GM12878 (cell line): ENCODE measurements at regions not wholly inside any gene's neighbourhood (a gene's known extent, or its start where the extent isn't known, plus 50 kb on each side); places are given as distances from the start of the nearest gene placed in this dataset.

ENCODE experiments used
- CEBPB ChIP-seq, 2 experiments: fragments of 150-350 bp in 1 of 2; IDR thresholded peaks; 2 replicates each; pipeline ENCODE4 v1.6.1; 2012 to 2014; ENCODE audit warnings: low read depth in 2 of 2, low read length in 2 of 2, borderline replicate concordance in 1 of 2, inconsistent platforms in 1 of 2
- CHD1 ChIP-seq: IDR thresholded peaks from 2 replicates; pipeline ENCODE4 v1.6.1; 2012; ENCODE audit warnings: low read depth, low read length, improper control_type of control experiment
- CREM ChIP-seq: IDR thresholded peaks from 2 replicates; pipeline ENCODE4 v1.6.1; 2014; ENCODE audit warnings: antibody characterized with exemption, low read depth
- EP300 ChIP-seq, 2 experiments: fragments of 150-350 bp in 1 of 2; IDR thresholded peaks; 2 replicates each; pipeline ENCODE4 v1.6.1; 2011 to 2012; ENCODE audit warnings: low read depth in 2 of 2, low read length in 2 of 2, borderline replicate concordance in 1 of 2, improper control_type of control experiment in 1 of 2, inconsistent platforms in 1 of 2; ENCODE audit not compliant: control insufficient read depth in 1 of 2
- GABPA ChIP-seq: IDR thresholded peaks from 2 replicates; pipeline ENCODE4 v1.6.1; 2014; ENCODE audit warnings: antibody characterized with exemption, low read depth, mild to moderate bottlenecking, inconsistent platforms
- MTA3 ChIP-seq: IDR thresholded peaks from 2 replicates; pipeline ENCODE4 v1.6.1; 2012; ENCODE audit warnings: low read length, inconsistent platforms, borderline replicate concordance
- MXI1 ChIP-seq: fragments of 150-350 bp; IDR thresholded peaks from 2 replicates; pipeline ENCODE4 v1.6.1; 2011; ENCODE audit warnings: low read depth, mild to moderate bottlenecking, inconsistent platforms, low read length, improper control_type of control experiment
- POLR2A ChIP-seq: IDR thresholded peaks from 2 replicates; pipeline ENCODE4 v1.6.1; 2011; ENCODE audit warnings: low read depth, mild to moderate bottlenecking, low read length
- POLR2AphosphoS2 ChIP-seq: IDR thresholded peaks from 2 replicates; pipeline ENCODE4 v1.6.1; 2011; ENCODE audit warnings: low read depth, mild to moderate bottlenecking, low read length, improper control_type of control experiment, moderate library complexity
- SRF ChIP-seq, 2 experiments: IDR thresholded peaks; 2 replicates each; pipeline ENCODE4 v1.6.1; 2011; ENCODE audit warnings: low read depth in 2 of 2, low read length in 2 of 2, mild to moderate bottlenecking in 1 of 2, moderate library complexity in 1 of 2
- TF ChIP-seq, protein P1 (sequence below), 3 experiments: IDR thresholded peaks in 2 of 3; conservative IDR thresholded peaks in 1 of 3; 2 replicates each; pipeline ENCODE4 v1.5.1; 2011; ENCODE audit warnings: low read depth in 3 of 3, low read length in 3 of 3, mild to moderate bottlenecking in 3 of 3, control low read depth in 2 of 3, moderate library complexity in 2 of 3, inconsistent platforms in 1 of 3, mixed read lengths in 1 of 3; ENCODE audit not compliant: control insufficient read depth in 2 of 3, insufficient read depth in 1 of 3; ENCODE audit errors: extremely low read depth in 1 of 3
- TF ChIP-seq, protein P2 (sequence below): fragments of 450-650 bp; IDR thresholded peaks from 2 replicates; pipeline ENCODE4 v1.6.1; 2017; ENCODE audit warnings: mild to moderate bottlenecking, moderate library complexity
- TF ChIP-seq, protein P3 (sequence below): IDR thresholded peaks from 2 replicates; pipeline ENCODE4 v1.6.1; 2012; ENCODE audit warnings: improper control_type of control experiment, low read depth, low read length; ENCODE audit not compliant: insufficient replicate concordance
- TF ChIP-seq, protein P4 (sequence below): IDR thresholded peaks from 2 replicates; pipeline ENCODE4 v1.6.1; 2012; ENCODE audit warnings: low read depth, low read length, improper control_type of control experiment

DNA sequence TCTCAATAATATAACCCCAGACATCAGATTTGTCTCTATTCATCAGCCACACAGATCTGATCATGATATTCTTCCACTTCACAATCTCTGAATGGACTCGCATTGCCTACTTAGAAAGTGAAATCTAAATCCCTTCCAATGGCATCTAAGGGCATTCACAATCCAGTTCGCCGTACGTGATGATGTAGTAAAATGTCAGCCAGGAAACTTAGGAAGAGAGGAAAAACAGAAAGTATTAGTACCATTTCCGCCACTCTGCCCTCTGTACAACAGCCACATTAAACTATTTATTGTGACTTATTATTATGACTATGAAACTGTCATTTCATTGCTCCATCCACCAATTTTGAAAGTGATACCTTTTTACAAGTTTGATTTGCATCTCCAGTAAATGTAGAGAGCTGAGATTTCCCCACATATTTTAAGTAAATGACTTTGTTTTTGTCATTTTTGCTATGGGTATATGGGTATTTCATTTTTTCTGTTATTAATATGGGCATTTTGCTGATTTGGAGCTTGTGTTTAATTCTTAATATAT lies 69.4 kb upstream of the SMIM36 start:
- TF ChIP-seq, protein P1, sequence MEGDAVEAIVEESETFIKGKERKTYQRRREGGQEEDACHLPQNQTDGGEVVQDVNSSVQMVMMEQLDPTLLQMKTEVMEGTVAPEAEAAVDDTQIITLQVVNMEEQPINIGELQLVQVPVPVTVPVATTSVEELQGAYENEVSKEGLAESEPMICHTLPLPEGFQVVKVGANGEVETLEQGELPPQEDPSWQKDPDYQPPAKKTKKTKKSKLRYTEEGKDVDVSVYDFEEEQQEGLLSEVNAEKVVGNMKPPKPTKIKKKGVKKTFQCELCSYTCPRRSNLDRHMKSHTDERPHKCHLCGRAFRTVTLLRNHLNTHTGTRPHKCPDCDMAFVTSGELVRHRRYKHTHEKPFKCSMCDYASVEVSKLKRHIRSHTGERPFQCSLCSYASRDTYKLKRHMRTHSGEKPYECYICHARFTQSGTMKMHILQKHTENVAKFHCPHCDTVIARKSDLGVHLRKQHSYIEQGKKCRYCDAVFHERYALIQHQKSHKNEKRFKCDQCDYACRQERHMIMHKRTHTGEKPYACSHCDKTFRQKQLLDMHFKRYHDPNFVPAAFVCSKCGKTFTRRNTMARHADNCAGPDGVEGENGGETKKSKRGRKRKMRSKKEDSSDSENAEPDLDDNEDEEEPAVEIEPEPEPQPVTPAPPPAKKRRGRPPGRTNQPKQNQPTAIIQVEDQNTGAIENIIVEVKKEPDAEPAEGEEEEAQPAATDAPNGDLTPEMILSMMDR (IDR thresholded peaks at IDR 0.05 in 2 of 3, conservative IDR thresholded peaks at IDR 0.05 in 1 of 3; ENCODE audit: control insufficient read depth in 2 of 3, extremely low read depth in 1 of 3, insufficient read depth in 1 of 3, low read depth in 3 of 3, low read length in 3 of 3), result no peak
- TF ChIP-seq CREM (no peak), MXI1 (no peak), CEBPB (IDR thresholded peaks at IDR 0.05; ENCODE audit: borderline replicate concordance in 1 of 2, low read depth in 2 of 2, low read length in 2 of 2) (no peak), POLR2AphosphoS2 (no peak), EP300 (IDR thresholded peaks at IDR 0.05; ENCODE audit: borderline replicate concordance in 1 of 2, control insufficient read depth in 1 of 2, low read depth in 2 of 2, low read length in 2 of 2) (no peak), CHD1 (no peak), GABPA (no peak), SRF (IDR thresholded peaks at IDR 0.05; ENCODE audit: low read depth in 2 of 2, low read length in 2 of 2) (no peak), POLR2A (no peak), MTA3 (no peak)
- TF ChIP-seq, protein P2, sequence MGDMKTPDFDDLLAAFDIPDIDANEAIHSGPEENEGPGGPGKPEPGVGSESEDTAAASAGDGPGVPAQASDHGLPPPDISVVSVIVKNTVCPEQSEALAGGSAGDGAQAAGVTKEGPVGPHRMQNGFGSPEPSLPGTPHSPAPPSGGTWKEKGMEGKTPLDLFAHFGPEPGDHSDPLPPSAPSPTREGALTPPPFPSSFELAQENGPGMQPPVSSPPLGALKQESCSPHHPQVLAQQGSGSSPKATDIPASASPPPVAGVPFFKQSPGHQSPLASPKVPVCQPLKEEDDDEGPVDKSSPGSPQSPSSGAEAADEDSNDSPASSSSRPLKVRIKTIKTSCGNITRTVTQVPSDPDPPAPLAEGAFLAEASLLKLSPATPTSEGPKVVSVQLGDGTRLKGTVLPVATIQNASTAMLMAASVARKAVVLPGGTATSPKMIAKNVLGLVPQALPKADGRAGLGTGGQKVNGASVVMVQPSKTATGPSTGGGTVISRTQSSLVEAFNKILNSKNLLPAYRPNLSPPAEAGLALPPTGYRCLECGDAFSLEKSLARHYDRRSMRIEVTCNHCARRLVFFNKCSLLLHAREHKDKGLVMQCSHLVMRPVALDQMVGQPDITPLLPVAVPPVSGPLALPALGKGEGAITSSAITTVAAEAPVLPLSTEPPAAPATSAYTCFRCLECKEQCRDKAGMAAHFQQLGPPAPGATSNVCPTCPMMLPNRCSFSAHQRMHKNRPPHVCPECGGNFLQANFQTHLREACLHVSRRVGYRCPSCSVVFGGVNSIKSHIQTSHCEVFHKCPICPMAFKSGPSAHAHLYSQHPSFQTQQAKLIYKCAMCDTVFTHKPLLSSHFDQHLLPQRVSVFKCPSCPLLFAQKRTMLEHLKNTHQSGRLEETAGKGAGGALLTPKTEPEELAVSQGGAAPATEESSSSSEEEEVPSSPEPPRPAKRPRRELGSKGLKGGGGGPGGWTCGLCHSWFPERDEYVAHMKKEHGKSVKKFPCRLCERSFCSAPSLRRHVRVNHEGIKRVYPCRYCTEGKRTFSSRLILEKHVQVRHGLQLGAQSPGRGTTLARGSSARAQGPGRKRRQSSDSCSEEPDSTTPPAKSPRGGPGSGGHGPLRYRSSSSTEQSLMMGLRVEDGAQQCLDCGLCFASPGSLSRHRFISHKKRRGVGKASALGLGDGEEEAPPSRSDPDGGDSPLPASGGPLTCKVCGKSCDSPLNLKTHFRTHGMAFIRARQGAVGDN, result no peak
- TF ChIP-seq, protein P3, sequence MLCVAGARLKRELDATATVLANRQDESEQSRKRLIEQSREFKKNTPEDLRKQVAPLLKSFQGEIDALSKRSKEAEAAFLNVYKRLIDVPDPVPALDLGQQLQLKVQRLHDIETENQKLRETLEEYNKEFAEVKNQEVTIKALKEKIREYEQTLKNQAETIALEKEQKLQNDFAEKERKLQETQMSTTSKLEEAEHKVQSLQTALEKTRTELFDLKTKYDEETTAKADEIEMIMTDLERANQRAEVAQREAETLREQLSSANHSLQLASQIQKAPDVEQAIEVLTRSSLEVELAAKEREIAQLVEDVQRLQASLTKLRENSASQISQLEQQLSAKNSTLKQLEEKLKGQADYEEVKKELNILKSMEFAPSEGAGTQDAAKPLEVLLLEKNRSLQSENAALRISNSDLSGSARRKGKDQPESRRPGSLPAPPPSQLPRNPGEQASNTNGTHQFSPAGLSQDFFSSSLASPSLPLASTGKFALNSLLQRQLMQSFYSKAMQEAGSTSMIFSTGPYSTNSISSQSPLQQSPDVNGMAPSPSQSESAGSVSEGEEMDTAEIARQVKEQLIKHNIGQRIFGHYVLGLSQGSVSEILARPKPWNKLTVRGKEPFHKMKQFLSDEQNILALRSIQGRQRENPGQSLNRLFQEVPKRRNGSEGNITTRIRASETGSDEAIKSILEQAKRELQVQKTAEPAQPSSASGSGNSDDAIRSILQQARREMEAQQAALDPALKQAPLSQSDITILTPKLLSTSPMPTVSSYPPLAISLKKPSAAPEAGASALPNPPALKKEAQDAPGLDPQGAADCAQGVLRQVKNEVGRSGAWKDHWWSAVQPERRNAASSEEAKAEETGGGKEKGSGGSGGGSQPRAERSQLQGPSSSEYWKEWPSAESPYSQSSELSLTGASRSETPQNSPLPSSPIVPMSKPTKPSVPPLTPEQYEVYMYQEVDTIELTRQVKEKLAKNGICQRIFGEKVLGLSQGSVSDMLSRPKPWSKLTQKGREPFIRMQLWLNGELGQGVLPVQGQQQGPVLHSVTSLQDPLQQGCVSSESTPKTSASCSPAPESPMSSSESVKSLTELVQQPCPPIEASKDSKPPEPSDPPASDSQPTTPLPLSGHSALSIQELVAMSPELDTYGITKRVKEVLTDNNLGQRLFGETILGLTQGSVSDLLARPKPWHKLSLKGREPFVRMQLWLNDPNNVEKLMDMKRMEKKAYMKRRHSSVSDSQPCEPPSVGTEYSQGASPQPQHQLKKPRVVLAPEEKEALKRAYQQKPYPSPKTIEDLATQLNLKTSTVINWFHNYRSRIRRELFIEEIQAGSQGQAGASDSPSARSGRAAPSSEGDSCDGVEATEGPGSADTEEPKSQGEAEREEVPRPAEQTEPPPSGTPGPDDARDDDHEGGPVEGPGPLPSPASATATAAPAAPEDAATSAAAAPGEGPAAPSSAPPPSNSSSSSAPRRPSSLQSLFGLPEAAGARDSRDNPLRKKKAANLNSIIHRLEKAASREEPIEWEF, result no peak
- TF ChIP-seq, protein P4, sequence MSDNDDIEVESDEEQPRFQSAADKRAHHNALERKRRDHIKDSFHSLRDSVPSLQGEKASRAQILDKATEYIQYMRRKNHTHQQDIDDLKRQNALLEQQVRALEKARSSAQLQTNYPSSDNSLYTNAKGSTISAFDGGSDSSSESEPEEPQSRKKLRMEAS, result no peak
